NCI-H748 (cell line): ENCODE measurements at regions not wholly inside any gene's neighbourhood (a gene's known extent, or its start where the extent isn't known, plus 50 kb on each side); places are given as distances from the start of the nearest gene placed in this dataset.
"Not testable (repeated sequence)": the region's sequence is repeated elsewhere in the genome, so short reads cannot be mapped to it uniquely, and the experiment has no call there.

Experiments used
- DNase-seq: peaks from one replicate; lab custom pipeline; 2025; ENCODE audit not compliant: unreplicated experiment; lab: John Stamatoyannopoulos, UW

- no peak for DNase-seq
Measured at GRCh38 chr5:164076556-164076955, 571.1 kb downstream of the MAT2B start.

DNA sequence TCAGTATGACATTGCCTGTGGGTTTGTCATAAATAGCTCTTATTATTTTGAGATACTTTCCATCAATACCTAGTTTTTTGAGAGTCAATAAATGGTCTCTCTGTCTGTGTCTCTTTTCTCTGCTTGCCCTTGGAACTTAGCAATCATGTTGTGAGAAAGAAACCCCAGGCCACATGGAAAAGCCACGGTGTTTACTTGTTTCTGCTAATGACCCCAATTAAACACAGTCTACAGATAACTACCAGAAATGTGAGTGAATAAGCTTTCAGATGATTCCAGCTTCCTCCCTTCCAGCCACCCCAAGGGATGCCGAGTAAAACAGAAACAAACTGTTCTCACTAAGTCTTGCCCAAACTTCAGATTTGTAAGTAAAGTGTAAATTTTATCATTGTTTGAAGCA, 584.9 kb downstream of the MAT2B start:
- DNase-seq: peak; percentile 41

DNA sequence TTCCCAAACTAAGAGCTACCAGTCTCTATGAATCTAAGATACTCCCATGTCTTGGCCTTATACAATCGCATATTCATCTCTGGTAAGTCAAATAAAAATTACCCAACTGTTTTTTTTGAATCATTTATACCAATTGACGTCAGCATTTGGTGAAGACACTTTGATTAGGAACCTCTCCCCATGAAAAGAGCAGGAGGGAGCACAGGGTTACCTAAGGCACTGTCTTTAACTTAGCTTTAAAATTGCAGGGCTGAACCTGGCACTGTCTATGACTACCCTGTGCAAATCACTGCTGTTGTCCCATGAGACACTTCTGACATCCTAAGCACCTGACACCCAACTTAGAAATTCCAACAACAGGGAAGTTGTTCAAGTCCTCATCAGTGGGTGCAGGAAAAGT, 586.4 kb downstream of the MAT2B start:
- DNase-seq: no peak

GRCh38 chr5:164094291-164094690, 588.9 kb downstream of the MAT2B start:
- DNase-seq: no peak

GRCh38 chr5:164097749-164098148, 592.3 kb downstream of the MAT2B start:
- DNase-seq: no peak

DNA sequence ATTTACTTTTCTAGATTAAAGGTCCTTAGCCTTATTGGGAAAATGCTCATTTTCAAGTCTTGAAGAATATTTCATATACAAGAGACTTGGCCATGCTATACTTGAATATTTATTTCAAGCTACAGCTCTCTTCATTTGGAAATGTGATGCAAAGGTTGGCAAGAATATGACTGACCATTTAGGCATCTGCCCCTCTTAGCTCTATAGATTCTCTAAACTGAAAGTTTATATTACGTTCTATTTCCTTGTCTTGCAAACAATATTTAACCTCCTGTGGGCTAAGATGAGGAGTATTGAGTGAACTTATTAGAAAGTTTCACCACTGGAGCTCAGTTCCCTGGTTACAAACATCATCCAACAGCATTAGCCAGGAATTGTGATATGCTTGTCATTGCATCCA, 593.1 kb downstream of the MAT2B start:
- no peak for DNase-seq

DNA sequence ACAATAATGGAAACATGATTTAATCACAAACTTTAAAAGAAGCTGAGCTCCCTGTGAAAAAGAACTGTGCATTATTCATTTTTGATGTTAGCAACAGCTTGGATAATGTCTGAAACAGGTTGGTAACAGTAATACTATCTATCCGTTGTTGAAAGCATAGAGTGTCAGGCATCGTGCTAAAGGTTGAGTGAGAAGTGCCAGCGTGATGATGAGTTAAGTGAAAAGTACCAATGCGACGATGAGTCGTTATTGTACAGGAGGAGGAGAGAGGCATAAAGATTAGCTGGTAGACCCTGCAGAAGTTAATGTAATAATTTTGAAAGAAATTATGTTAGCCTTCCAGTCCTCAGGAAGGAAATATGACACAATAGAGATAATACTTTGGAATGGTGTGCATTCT, 593.6 kb downstream of the MAT2B start:
- no peak for DNase-seq

DNA sequence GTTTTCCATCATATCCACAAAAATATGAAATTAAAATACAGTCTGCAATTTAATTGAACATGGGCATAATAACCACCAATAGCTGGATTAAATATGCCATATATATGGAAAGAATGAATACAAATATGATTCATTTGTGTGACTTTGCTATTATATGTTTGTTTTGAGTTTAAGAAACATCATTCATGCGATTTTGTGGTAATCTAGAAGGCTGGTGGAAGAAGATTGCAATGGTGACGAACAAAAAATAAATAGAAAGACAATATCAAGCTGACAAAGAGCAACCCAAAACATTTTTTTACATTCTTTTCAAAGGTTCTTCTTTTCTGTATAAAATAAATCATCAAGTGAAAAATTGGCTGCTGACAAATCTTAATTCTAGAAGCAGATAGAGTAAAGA, 610.0 kb downstream of the MAT2B start:
- no peak for DNase-seq

GRCh38 chr5:164119806-164120447, 614.5 kb downstream of the MAT2B start:
- peak; percentile 95 for DNase-seq

GRCh38 chr5:164127527-164127926, 622.1 kb downstream of the MAT2B start:
- DNase-seq: no peak

DNA sequence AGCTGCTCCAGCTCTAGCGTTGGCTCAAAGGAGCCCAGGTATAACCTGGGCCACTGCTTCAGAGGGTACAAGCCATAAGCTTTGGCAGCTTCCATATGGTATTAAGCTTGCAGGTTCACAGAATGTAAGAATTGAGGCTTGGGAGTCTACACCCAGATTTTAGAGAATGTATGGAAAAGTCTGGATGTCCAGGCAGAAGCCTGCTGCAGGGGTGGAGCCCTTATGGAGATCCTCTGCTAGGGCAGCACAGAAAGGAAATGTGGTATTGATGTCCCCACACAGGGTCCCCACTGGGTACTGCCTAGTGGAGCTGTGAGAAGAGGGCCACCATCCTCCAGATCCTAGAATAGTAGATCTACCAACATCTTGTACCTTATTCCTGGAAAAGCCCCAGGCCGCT, 626.9 kb downstream of the MAT2B start:
- DNase-seq: no peak

DNA sequence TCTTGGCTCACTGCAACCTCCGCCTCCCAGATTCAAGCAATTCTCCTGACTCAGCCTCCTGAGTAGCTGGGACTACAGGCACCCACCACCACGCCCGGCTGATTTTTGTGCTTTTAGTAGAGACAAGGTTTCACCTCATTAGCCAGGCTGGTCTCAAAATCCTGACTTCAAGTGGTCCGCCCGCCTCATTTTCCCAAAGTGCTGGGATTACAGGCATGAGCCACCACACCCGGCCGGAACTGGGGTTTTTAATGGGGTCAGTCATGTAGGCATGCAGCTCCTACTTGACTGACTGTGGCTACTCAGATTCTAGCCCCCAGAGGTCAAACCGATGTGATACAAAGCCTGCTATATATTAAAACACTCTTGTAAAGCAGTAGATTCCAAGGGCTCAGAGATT, 631.7 kb downstream of the MAT2B start:
- DNase-seq: no peak

DNA sequence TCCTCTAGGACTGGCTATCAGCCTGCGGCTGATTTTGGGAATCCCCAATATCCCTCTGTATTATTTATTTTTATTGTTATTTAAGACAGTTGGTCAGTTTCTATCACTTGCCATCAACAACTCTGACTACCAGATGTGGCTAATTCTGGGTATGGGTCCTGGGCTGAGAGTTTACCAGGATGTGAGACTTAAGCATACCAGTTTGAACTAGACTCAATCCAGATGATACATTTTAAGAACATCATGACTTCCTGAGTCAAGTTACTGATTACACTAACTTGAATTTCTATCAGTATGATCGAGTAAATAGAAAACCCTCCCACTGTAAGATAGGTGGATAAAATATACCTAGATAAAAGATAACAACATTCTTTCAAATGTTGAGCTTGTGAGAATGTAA, 634.0 kb downstream of the MAT2B start:
- DNase-seq: no peak

GRCh38 chr5:164145458-164145857, 640.0 kb downstream of the MAT2B start:
- no peak for DNase-seq

- no peak for DNase-seq
Measured at GRCh38 chr5:164146223-164146622, 640.8 kb downstream of the MAT2B start.

DNA sequence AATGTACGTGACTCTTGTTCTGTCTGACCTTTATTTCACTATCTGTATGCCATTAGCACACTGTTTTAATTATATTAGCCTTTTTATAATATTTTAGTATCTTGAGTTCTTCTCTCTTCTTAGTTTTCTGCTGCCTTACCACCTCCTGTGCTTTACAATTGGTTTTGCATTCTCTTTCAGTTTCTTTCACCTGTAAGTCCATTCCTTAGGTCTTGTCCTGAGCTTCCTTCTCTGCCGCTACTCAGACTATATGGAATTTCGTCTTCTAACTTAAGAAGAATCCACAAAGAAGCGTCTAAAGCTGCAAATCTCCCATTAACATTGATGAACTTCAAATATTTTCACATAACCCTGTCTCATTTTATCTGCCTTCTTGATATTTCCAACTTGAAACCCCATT, 642.9 kb downstream of the MAT2B start:
- no peak for DNase-seq

- DNase-seq: not testable (repeated sequence)
Measured at GRCh38 chr5:164152539-164152938, 647.1 kb downstream of the MAT2B start.

DNA sequence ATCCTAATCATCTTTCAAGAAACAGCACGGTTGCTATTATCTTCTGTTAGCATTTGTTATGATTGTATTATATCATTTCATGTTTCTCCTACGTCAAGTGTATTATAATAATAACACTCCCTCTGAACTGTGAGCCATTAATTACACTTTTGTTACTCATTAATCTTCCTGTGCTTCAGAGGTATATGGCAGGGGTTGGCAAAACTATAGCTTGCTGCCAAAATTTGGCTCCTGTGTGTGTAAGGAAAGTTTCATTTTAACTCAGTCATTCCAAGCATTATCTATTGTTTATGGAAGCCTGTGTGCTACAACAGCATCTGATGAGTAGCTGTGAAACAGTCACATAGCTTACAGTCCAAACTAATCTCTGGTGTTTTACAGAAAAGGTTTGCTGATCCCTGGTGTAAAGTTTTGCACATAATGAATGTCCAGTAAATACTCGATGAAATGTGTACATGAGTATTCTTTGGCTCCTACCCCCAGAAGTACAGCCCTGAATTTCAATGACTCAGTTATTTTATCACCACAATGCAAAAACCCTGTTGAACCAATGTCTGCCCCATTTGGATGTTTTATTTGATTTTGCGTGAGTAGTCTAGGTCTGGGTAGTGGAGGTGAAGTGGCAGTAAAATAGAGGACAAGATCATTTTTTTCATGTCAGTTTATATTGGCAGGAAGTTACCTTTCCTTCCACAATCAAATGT, 648.2 kb downstream of the MAT2B start:
- no peak for DNase-seq

DNA sequence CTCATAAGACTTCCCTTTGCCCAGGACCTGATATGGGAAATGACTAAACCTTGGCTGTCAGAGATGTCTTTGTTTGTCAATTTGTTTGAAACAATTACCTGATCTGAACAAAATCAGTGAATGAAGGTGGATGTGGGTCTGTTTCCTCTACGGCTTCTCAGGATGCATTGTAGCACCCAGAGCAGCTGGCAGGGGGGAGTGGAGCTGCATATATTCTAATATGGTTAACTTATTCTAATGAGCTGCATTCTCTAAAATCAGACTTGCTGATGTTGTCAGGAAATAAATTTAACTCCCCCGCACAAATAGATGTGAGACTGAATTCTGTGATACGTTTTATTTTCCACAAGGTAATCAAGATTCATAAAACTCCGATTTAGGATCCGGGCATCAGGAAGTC, 665.4 kb downstream of the MAT2B start:
- no peak for DNase-seq

DNA sequence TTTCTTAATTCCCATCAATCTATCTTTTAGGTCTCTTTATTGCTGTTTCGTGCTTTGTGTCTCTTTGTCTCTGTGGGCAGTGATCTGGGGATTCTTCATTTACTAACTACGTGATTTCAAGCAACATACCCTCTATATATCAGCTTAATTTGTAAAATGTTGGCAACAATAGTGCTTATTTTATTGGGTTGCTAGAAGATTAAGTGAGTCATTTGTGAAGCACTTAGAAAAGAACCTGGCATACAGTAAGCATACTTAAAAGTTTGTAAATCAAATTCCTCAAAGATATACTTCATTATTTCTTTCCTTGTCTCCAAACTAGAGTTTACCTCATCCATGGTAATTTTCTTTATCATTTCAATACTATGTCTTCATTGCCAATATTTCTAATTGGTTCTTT, 669.7 kb downstream of the MAT2B start:
- no peak for DNase-seq

GRCh38 chr5:164179406-164179805, 674.0 kb downstream of the MAT2B start:
- DNase-seq: no peak

DNA sequence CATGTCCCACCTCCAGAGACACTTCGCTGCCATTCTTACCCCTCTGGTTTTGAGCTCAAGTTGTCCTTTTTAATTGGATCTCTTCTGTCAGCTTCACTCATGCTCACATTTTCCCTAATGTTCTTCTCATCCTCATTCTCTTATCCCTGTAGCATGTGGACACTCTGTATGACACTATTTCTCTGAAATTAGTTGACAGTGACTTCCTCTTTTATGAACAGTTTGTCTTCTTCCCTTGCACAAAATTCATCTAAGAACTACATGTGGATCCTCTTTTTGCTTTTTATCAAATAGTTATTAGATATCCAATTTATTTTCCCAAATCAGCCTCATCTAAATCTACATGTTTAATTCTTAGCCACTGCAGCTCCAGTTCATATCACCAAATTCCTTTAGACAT, 676.2 kb downstream of the MAT2B start:
- no peak for DNase-seq

DNA sequence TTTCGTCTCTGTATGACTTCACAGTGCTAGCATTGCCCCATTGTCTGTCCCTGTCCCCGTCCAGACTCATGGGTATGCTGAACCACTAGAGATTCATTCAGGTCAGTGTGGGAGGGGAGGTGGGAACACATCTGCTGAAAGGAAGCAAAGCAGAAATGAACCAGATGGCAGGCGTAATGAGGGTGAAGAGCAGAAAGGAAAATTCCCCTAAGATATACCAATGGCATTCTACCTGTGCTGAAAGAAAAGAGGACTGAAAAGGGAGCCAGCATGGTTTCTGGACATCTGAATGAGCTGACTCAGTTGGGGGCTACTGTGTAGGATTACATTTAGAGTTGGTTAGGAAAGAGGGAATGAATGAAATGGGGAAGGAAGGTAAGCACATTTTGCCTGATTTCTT, 678.7 kb downstream of the MAT2B start:
- no peak for DNase-seq
